ENCODE measurements at regions not wholly inside any gene's neighbourhood (a gene's known extent, or its start where the extent isn't known, plus 50 kb on each side); places are given as distances from the start of the nearest gene placed in this dataset.

- DNase-seq (ENCODE audit: low read depth, low spot score) = no peak
- Histone ChIP-seq H3K4me1 (ENCODE audit: control insufficient read depth, insufficient read depth, low read length) (no peaks in the 10 kb centered on the region), H3K4me2 (ENCODE audit: control insufficient read depth, insufficient read depth) (no peak overlapping the region), H3K36me3 (ENCODE audit: control insufficient read depth in 2 of 2, insufficient read depth in 2 of 2, low read length in 1 of 2) (no peaks in the 10 kb centered on the region), H2AFZ (ENCODE audit: control insufficient read depth, low read depth, low read length) (no peak overlapping the region; the same call in 1 of the 2 replicates), H3K9me3 (replicated peaks; ENCODE audit: control insufficient read depth, insufficient read depth, low read length) (no peaks in the 10 kb centered on the region; the same call in 2 of the 3 replicates), H3K9ac (ENCODE audit: control insufficient read depth, insufficient read depth, low read length) (no peak overlapping the region), H3K27ac (ENCODE audit: control insufficient read depth, insufficient read depth) (no peak overlapping the region), H3K27me3 (replicated peaks in 1 of 2; ENCODE audit: control insufficient read depth in 2 of 2, insufficient read depth in 2 of 2, low read length in 1 of 2) (no peaks in the 10 kb centered on the region), H3K79me2 (ENCODE audit: control insufficient read depth, insufficient read depth, low read length) (no peaks in the 10 kb centered on the region), H4K20me1 (ENCODE audit: control insufficient read depth, insufficient read depth) (no peaks in the 10 kb centered on the region), H3K4me3 (no peak overlapping the region)
- FAIRE-seq = no peak
- POLR2A ChIA-PET = no interaction called here
- 55% methylated on average over 5 of the region's 5 CpGs for WGBS (ENCODE audit: insufficient coverage, insufficient replicate concordance, low lambda C conversion rate, missing lambda C conversion rate)
- intact Hi-C loops (cut with micrococcal nuclease; ENCODE audit: unreplicated experiment) (no loop called here), in situ Hi-C loops (cut with MboI) (no loop called here)
- CTCF ChIA-PET = no interaction called here
- no peak for ATAC-seq
- RAD21 ChIA-PET (ENCODE audit: unreplicated experiment) = no interaction called here
- BruUV-seq (replicated peaks) = no TSS peak
- TF ChIP-seq CTCF (IDR thresholded peaks at IDR 0.05 in 2 of 3, conservative IDR thresholded peaks at IDR 0.05 in 1 of 3; ENCODE audit: control insufficient read depth in 2 of 3, extremely low read depth in 1 of 3, insufficient read depth in 1 of 3, low read depth in 3 of 3, low read length in 3 of 3) = no peak
- TF ChIP-seq RUNX3 (IDR thresholded peaks at IDR 0.05; ENCODE audit: low read length) = peak; percentile 61
- no peak for TF ChIP-seq RB1 (IDR thresholded peaks at IDR 0.05; ENCODE audit: borderline replicate concordance)
- TF ChIP-seq MYB (IDR thresholded peaks at IDR 0.05; ENCODE audit: borderline replicate concordance, low read depth, low read length) = no peak
- no peak for TF ChIP-seq NR2C2 (IDR thresholded peaks at IDR 0.05; ENCODE audit: borderline replicate concordance, control insufficient read depth, insufficient read length, low read depth)
- SMC1A ChIA-PET (ENCODE audit: uncharacterized antibody, unreplicated experiment) = interaction anchor here (1.0 kb wide), 1 partner anchor 380 kb away, joined by 3 read pairs; no protein-coding TSS in a partner anchor
Observed at GRCh38 chr18:38525039-38525438, 959.4 kb upstream of the CELF4 start.

GRCh38 chr18:38520786-38521185 is 955.2 kb upstream of the CELF4 start:
- intact Hi-C loops (cut with micrococcal nuclease; ENCODE audit: unreplicated experiment) (no loop called here), in situ Hi-C loops (cut with MboI) (no loop called here)
- no peak overlapping the region for H3K4me2 ChIP-seq (ENCODE audit: control insufficient read depth, insufficient read depth)
- no peak for DNase-seq (ENCODE audit: low read depth, low spot score)
- ChIA-PET SMC1A (ENCODE audit: uncharacterized antibody, unreplicated experiment) (no interaction called here), POLR2A (no interaction called here), RAD21 (ENCODE audit: unreplicated experiment) (no interaction called here), CTCF (no interaction called here)
- no peak for ATAC-seq
- 53% methylated on average over 5 of the region's 5 CpGs for WGBS (ENCODE audit: insufficient coverage, insufficient replicate concordance, low lambda C conversion rate, missing lambda C conversion rate)
- no peaks in the 10 kb centered on the region for H3K79me2 ChIP-seq (ENCODE audit: control insufficient read depth, insufficient read depth, low read length)
- no peak overlapping the region for H2AFZ ChIP-seq (ENCODE audit: control insufficient read depth, low read depth, low read length)
- no peak overlapping the region for H3K27ac ChIP-seq (ENCODE audit: control insufficient read depth, insufficient read depth)
- H3K4me3 ChIP-seq = no peak overlapping the region
- H3K9me3 ChIP-seq (replicated peaks; ENCODE audit: control insufficient read depth, insufficient read depth, low read length) = no peaks in the 10 kb centered on the region; the same call in 2 of the 3 replicates
- no TSS peak for BruUV-seq (replicated peaks)
- no peaks in the 10 kb centered on the region for H3K36me3 ChIP-seq (ENCODE audit: control insufficient read depth in 2 of 2, insufficient read depth in 2 of 2, low read length in 1 of 2)
- H4K20me1 ChIP-seq (ENCODE audit: control insufficient read depth, insufficient read depth) = no peaks in the 10 kb centered on the region
- no peaks in the 10 kb centered on the region for H3K4me1 ChIP-seq (ENCODE audit: control insufficient read depth, insufficient read depth, low read length)
- FAIRE-seq = no peak
- no peak overlapping the region for H3K9ac ChIP-seq (ENCODE audit: control insufficient read depth, insufficient read depth, low read length)
- no peaks in the 10 kb centered on the region for H3K27me3 ChIP-seq (replicated peaks in 1 of 2; ENCODE audit: control insufficient read depth in 2 of 2, insufficient read depth in 2 of 2, low read length in 1 of 2)
- TF ChIP-seq ELK1 (IDR thresholded peaks at IDR 0.05; ENCODE audit: low read depth, low read length) (no peak), POLR2AphosphoS5 (IDR thresholded peaks at IDR 0.05; ENCODE audit: low read length) (no peak), NFIC (IDR thresholded peaks at IDR 0.05; ENCODE audit: low read depth, low read length) (no peak), BACH1 (IDR thresholded peaks at IDR 0.05; ENCODE audit: borderline replicate concordance) (no peak), LARP7 (IDR thresholded peaks at IDR 0.05) (no peak), STAT3 (IDR thresholded peaks at IDR 0.05; ENCODE audit: low read depth, low read length) (no peak), CEBPB (IDR thresholded peaks at IDR 0.05; ENCODE audit: borderline replicate concordance in 1 of 2, low read depth in 2 of 2, low read length in 2 of 2) (no peak), CBX5 (IDR thresholded peaks at IDR 0.05; ENCODE audit: low read depth) (no peak), FOXK2 (IDR thresholded peaks at IDR 0.05) (no peak), CREM (IDR thresholded peaks at IDR 0.05; ENCODE audit: low read depth) (no peak), TCF3 (IDR thresholded peaks at IDR 0.05; ENCODE audit: borderline replicate concordance, insufficient read depth, low read depth, low read length) (no peak)

Data from GM12878 (cell line).